Astrocyte (in vitro differentiated cells and primary cell): ENCODE measurements at regions not wholly inside any gene's neighbourhood (a gene's known extent, or its start where the extent isn't known, plus 50 kb on each side); places are given as distances from the start of the nearest gene placed in this dataset.
"Not testable (repeated sequence)": the region's sequence is repeated elsewhere in the genome, so short reads cannot be mapped to it uniquely, and the experiment has no call there.

Source experiments
- CTCF ChIP-seq: IDR thresholded peaks from 2 replicates; pipeline ENCODE4 v1.5.1; 2011; ENCODE audit warnings: low read depth, mild to moderate bottlenecking, inconsistent platforms, low read length, moderate library complexity; ENCODE audit not compliant: insufficient read depth
- EZH2 ChIP-seq: IDR thresholded peaks from 2 replicates; pipeline ENCODE4 v1.6.1; 2012; ENCODE audit warnings: mild to moderate bottlenecking, low read length, inconsistent platforms; ENCODE audit not compliant: insufficient read depth

- TF ChIP-seq EZH2, CTCF: not testable (repeated sequence)
Measured at GRCh38 chr9:66697343-66698065, 203.0 kb upstream of the ZNF658 start.
